Suprapubic skin (tissue), 4 donors: ENCODE measurements at regions not wholly inside any gene's neighbourhood (a gene's known extent, or its start where the extent isn't known, plus 50 kb on each side); places are given as distances from the start of the nearest gene placed in this dataset.

Experiments used
- DNase-seq, 2 donors: peaks; one replicate each; pipeline ENCODE4 v3.0.0-alpha.2; 2019; ENCODE audit warnings: low spot score in 2 of 2
- H3K27ac ChIP-seq: fragments of 200-600 bp; sonication (generic); one replicate; pipeline ENCODE4 v1.5.1; 2019
- H3K27me3 ChIP-seq: fragments of 200-600 bp; sonication (generic); one replicate; pipeline ENCODE4 v1.5.1; 2019
- H3K36me3 ChIP-seq: fragments of 200-600 bp; sonication (generic); one replicate; pipeline ENCODE4 v1.5.1; 2019
- H3K4me1 ChIP-seq: fragments of 200-600 bp; sonication (generic); one replicate; pipeline ENCODE4 v1.5.1; 2019
- H3K4me3 ChIP-seq: fragments of 200-600 bp; sonication (generic); one replicate; pipeline ENCODE4 v1.5.1; 2019; ENCODE audit warnings: mild to moderate bottlenecking
- H3K9me3 ChIP-seq: fragments of 200-600 bp; sonication (generic); one replicate; pipeline ENCODE4 v1.5.1; 2019
- CTCF ChIP-seq, 2 donors: fragments of 200-600 bp in 1 of 2; fragments of 450-650 bp in 1 of 2; sonication (generic) in 1 of 2; IDR thresholded peaks; one replicate each; pipeline ENCODE4 v1.5.1; 2016 to 2019; ENCODE audit warnings: antibody characterized with exemption in 2 of 2, mild to moderate bottlenecking in 1 of 2, moderate library complexity in 1 of 2
- EP300 ChIP-seq: sonication (generic); formaldehyde crosslinking; IDR thresholded peaks from one replicate; pipeline ENCODE4 v1.6.1; 2017; ENCODE audit warnings: antibody characterized with exemption
- POLR2A ChIP-seq, 2 donors: fragments of 450-650 bp; IDR thresholded peaks; one replicate each; pipeline ENCODE4 v1.6.1; 2017; ENCODE audit warnings: antibody characterized with exemption in 2 of 2, mild to moderate bottlenecking in 2 of 2, moderate library complexity in 2 of 2
- POLR2AphosphoS5 ChIP-seq, 3 donors: sonication (generic); formaldehyde crosslinking; IDR thresholded peaks; one replicate each; pipeline ENCODE4 v1.6.1; 2017; ENCODE audit warnings: antibody characterized with exemption in 3 of 3
- WGBS: methylation state at CpG from one replicate; pipeline ENCODE4 v1.1.5; 2018; 5-methylcytosine and 5-hydroxymethylcytosine counted together

GRCh38 chr10:10418387-10418786, 599.3 kb upstream of the CELF2 start:
- H3K27ac ChIP-seq, result no peak overlapping the region
- no peak overlapping the region for H3K4me3 ChIP-seq
- TF ChIP-seq CTCF (IDR thresholded peaks at IDR 0.05) (no peak), POLR2A (IDR thresholded peaks at IDR 0.05) (no peak), EP300 (no peak), POLR2AphosphoS5 (IDR thresholded peaks at IDR 0.05) (no peak)
- H3K27me3 ChIP-seq, result no peaks in the 10 kb centered on the region
- no peaks in the 10 kb centered on the region for H3K36me3 ChIP-seq
- H3K4me1 ChIP-seq, result no peaks in the 10 kb centered on the region
- no peak for DNase-seq
- H3K9me3 ChIP-seq, result no peaks in the 10 kb centered on the region
- 73% methylated on average over 6 of the region's 6 CpGs for WGBS

GRCh38 chr10:10421071-10421470, 596.6 kb upstream of the CELF2 start:
- WGBS, result 58% methylated on average over 5 of the region's 5 CpGs
- Histone ChIP-seq H3K9me3 (no peaks in the 10 kb centered on the region), H3K4me1 (no peaks in the 10 kb centered on the region), H3K27me3 (no peaks in the 10 kb centered on the region), H3K27ac (no peak overlapping the region), H3K36me3 (no peaks in the 10 kb centered on the region), H3K4me3 (no peak overlapping the region)
- no peak for TF ChIP-seq POLR2AphosphoS5 (IDR thresholded peaks at IDR 0.05)
- no peak for TF ChIP-seq EP300
- no peak for TF ChIP-seq POLR2A (IDR thresholded peaks at IDR 0.05)
- no peak for TF ChIP-seq CTCF (IDR thresholded peaks at IDR 0.05)
- no peak for DNase-seq

GRCh38 chr10:10431422-10432066, 586.1 kb upstream of the CELF2 start:
- TF ChIP-seq POLR2A (IDR thresholded peaks at IDR 0.05) (no peak), EP300 (no peak), POLR2AphosphoS5 (IDR thresholded peaks at IDR 0.05) (no peak), CTCF (IDR thresholded peaks at IDR 0.05) (no peak)
- no peak for DNase-seq
- no peak overlapping the region for H3K4me3 ChIP-seq
- H3K4me1 ChIP-seq, result no peaks in the 10 kb centered on the region
- WGBS, result 54% methylated on average over 5 of the region's 5 CpGs
- H3K36me3 ChIP-seq, result no peaks in the 10 kb centered on the region
- no peak overlapping the region for H3K27ac ChIP-seq
- H3K9me3 ChIP-seq, result no peaks in the 10 kb centered on the region
- H3K27me3 ChIP-seq, result no peaks in the 10 kb centered on the region

- 25% methylated on average over 9 of the region's 9 CpGs for WGBS
- no peaks in the 10 kb centered on the region for H3K4me1 ChIP-seq
- no peaks in the 10 kb centered on the region for H3K27me3 ChIP-seq
- no peaks in the 10 kb centered on the region for H3K36me3 ChIP-seq
- no peaks in the 10 kb centered on the region for H3K9me3 ChIP-seq
- H3K4me3 ChIP-seq, result no peak overlapping the region
- no peak overlapping the region for H3K27ac ChIP-seq
- no peak for TF ChIP-seq POLR2A (IDR thresholded peaks at IDR 0.05)
- TF ChIP-seq CTCF (IDR thresholded peaks at IDR 0.05), result no peak
- no peak for TF ChIP-seq POLR2AphosphoS5 (IDR thresholded peaks at IDR 0.05)
- TF ChIP-seq EP300, result no peak
- DNase-seq, result no peak
Measured at GRCh38 chr10:10432296-10433035, 585.2 kb upstream of the CELF2 start.

DNA sequence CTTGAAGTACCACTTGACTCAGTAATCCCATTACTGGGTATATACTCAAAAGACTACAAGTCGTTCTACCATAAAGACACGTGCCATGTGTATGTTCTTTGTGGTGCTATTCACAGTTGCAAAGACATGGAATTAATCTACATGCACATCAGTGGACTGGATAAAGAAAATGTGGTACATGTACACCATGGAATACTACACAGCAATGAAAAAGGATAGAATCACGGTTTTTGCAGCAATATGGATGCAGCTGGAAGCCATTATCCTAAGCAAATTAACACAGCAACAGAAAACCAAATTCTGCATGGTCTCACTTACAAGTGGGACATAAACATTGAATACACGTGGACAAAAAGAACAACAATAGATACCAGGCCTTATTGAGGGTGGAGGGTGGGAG, 583.4 kb upstream of the CELF2 start:
- Histone ChIP-seq H3K4me1 (no peaks in the 10 kb centered on the region), H3K27me3 (no peaks in the 10 kb centered on the region), H3K36me3 (no peaks in the 10 kb centered on the region), H3K4me3 (no peak overlapping the region), H3K27ac (no peak overlapping the region), H3K9me3 (no peaks in the 10 kb centered on the region)
- no peak for DNase-seq
- WGBS, result 91% methylated on average over 4 of the region's 4 CpGs
- TF ChIP-seq EP300, result no peak
- TF ChIP-seq POLR2A (IDR thresholded peaks at IDR 0.05), result no peak
- no peak for TF ChIP-seq CTCF (IDR thresholded peaks at IDR 0.05)
- no peak for TF ChIP-seq POLR2AphosphoS5 (IDR thresholded peaks at IDR 0.05)
